WTC11 (cell line): ENCODE measurements at regions not wholly inside any gene's neighbourhood (a gene's known extent, or its start where the extent isn't known, plus 50 kb on each side); places are given as distances from the start of the nearest gene placed in this dataset.

Experiments
- ATAC-seq: fragments of 200-7000 bp; cut with Tn5 transposase; 2 replicates; pipeline ENCODE4 v1.10.0; 2021; ENCODE audit warnings: mild to moderate bottlenecking, moderate library complexity
- CTCF ChIA-PET: fragments of 300-600 bp; sonication (Branson Sonifier 250); formaldehyde crosslinking; loops from one replicate; lab custom pipeline; 2021; ENCODE audit warnings: antibody characterized with exemption; lab: Charles Lee
- POLR2A ChIA-PET: fragments of 350-600 bp; sonication (Branson Sonifier 250); formaldehyde crosslinking; loops from one replicate; lab custom pipeline; 2021; ENCODE audit warnings: antibody characterized with exemption; lab: Charles Lee
- DNase-seq: peaks from one replicate; pipeline ENCODE4 v3.0.0; 2021; ENCODE audit warnings: low spot score
- H3K27ac Mint-ChIP-seq: 2 replicates; pipeline ENCODE4 v1.8.0; 2021; ENCODE audit warnings: mixed read lengths
- H3K27me3 Mint-ChIP-seq: 2 replicates; pipeline ENCODE4 v1.8.0; 2021; ENCODE audit warnings: low read depth, mild to moderate bottlenecking, moderate library complexity, mixed read lengths
- H3K36me3 Mint-ChIP-seq: 2 replicates; pipeline ENCODE4 v1.8.0; 2021; ENCODE audit warnings: mixed read lengths
- H3K4me1 Mint-ChIP-seq: 2 replicates; pipeline ENCODE4 v1.8.0; 2022; ENCODE audit warnings: mixed read lengths
- H3K4me3 Mint-ChIP-seq: 2 replicates; pipeline ENCODE4 v1.8.0; 2021; ENCODE audit warnings: mild to moderate bottlenecking, moderate library complexity, mixed read lengths
- H3K9me3 Mint-ChIP-seq: 2 replicates; pipeline ENCODE4 v1.8.0; 2021; ENCODE audit warnings: mixed read lengths
- CREB1 ChIP-seq: sonication (generic); formaldehyde crosslinking; IDR thresholded peaks from 2 replicates; pipeline ENCODE4 v1.8.0; 2023; ENCODE audit warnings: mild to moderate bottlenecking, missing genetic modification reagents
- ETV6 ChIP-seq: sonication (generic); formaldehyde crosslinking; IDR thresholded peaks from 2 replicates; pipeline ENCODE4 v1.8.1; 2022; ENCODE audit warnings: mild to moderate bottlenecking, missing genetic modification reagents
- GABPB1 ChIP-seq: sonication (generic); formaldehyde crosslinking; IDR thresholded peaks from 2 replicates; pipeline ENCODE4 v1.8.1; 2023; ENCODE audit warnings: mild to moderate bottlenecking, missing genetic modification reagents
- HMGA2 ChIP-seq: fragments of 250-450 bp; sonication (Bioruptor Pico); IDR thresholded peaks from 2 replicates; pipeline ENCODE4 v1.4.0; 2021; ENCODE audit warnings: mild to moderate bottlenecking, moderate library complexity
- JAZF1 ChIP-seq: fragments of 250-450 bp; sonication (Bioruptor Pico); IDR thresholded peaks from 2 replicates; pipeline ENCODE4 v1.9.0; 2021; ENCODE audit warnings: moderate library complexity, mild to moderate bottlenecking, inconsistent platforms
- JUN ChIP-seq: sonication (generic); formaldehyde crosslinking; IDR thresholded peaks from 2 replicates; pipeline ENCODE4 v1.8.0; 2023; ENCODE audit warnings: mild to moderate bottlenecking, missing genetic modification reagents
- MXD4 ChIP-seq: fragments of 250-450 bp; sonication (Bioruptor Pico); IDR thresholded peaks from 2 replicates; pipeline ENCODE4 v1.8.0; 2021; ENCODE audit warnings: mild to moderate bottlenecking, moderate library complexity, borderline replicate concordance
- MYBL2 ChIP-seq: sonication (generic); formaldehyde crosslinking; IDR thresholded peaks from 2 replicates; pipeline ENCODE4 v1.8.1; 2023; ENCODE audit warnings: mild to moderate bottlenecking, moderate library complexity, missing genetic modification reagents
- PRRX2 ChIP-seq: fragments of 250-450 bp; sonication (Bioruptor Pico); IDR thresholded peaks from 2 replicates; pipeline ENCODE4 v1.8.0; 2021; ENCODE audit warnings: mild to moderate bottlenecking
- SMAD3 ChIP-seq: sonication (generic); formaldehyde crosslinking; IDR thresholded peaks from 2 replicates; pipeline ENCODE4 v1.8.0; 2022; ENCODE audit warnings: missing genetic modification reagents, mild to moderate bottlenecking, borderline replicate concordance
- SOX15 ChIP-seq: fragments of 250-450 bp; sonication (Bioruptor Pico); IDR thresholded peaks from 2 replicates; pipeline ENCODE4 v1.9.0; 2021; ENCODE audit warnings: mild to moderate bottlenecking
- SP1 ChIP-seq: sonication (generic); formaldehyde crosslinking; conservative IDR thresholded peaks from 2 replicates; pipeline ENCODE4 v1.8.1; 2022; ENCODE audit warnings: missing genetic modification reagents
- TCF7 ChIP-seq: sonication (generic); formaldehyde crosslinking; IDR thresholded peaks from 2 replicates; pipeline ENCODE4 v1.8.0; 2022; ENCODE audit warnings: mild to moderate bottlenecking, low read depth, missing genetic modification reagents, moderate library complexity
- TEAD4 ChIP-seq: sonication (generic); formaldehyde crosslinking; IDR thresholded peaks from 2 replicates; pipeline ENCODE4 v1.8.0; 2022; ENCODE audit warnings: mild to moderate bottlenecking, missing genetic modification reagents
- ZNF121 ChIP-seq: sonication (generic); formaldehyde crosslinking; IDR thresholded peaks from 2 replicates; pipeline ENCODE4 v1.8.0; 2023; ENCODE audit warnings: missing genetic modification reagents
- TF ChIP-seq, protein P1 (sequence below): sonication (generic); formaldehyde crosslinking; IDR thresholded peaks from 2 replicates; pipeline ENCODE4 v1.8.1; 2023; ENCODE audit warnings: mild to moderate bottlenecking, missing genetic modification reagents, moderate library complexity
- TF ChIP-seq, protein P2 (sequence below): fragments of 250-450 bp; sonication (Bioruptor Pico); IDR thresholded peaks from 2 replicates; pipeline ENCODE4 v2.1.2; 2022; ENCODE audit warnings: mild to moderate bottlenecking, moderate library complexity
- TF ChIP-seq, protein P3 (sequence below): sonication (generic); formaldehyde crosslinking; IDR thresholded peaks from 2 replicates; pipeline ENCODE4 v1.8.1; 2022; ENCODE audit warnings: low read depth, mild to moderate bottlenecking, moderate library complexity, missing genetic modification reagents, borderline replicate concordance
- TF ChIP-seq, protein P4 (sequence below): sonication (generic); formaldehyde crosslinking; IDR thresholded peaks from 2 replicates; pipeline ENCODE4 v1.8.1; 2022; ENCODE audit warnings: mild to moderate bottlenecking, moderate library complexity, missing genetic modification reagents
- TF ChIP-seq, protein P5 (sequence below): fragments of 250-450 bp; sonication (Bioruptor Pico); IDR thresholded peaks from 2 replicates; pipeline ENCODE4 v1.9.0; 2021; ENCODE audit warnings: mild to moderate bottlenecking
- TF ChIP-seq, protein P6 (sequence below): sonication (generic); formaldehyde crosslinking; IDR thresholded peaks from 2 replicates; pipeline ENCODE4 v1.8.0; 2022; ENCODE audit warnings: mild to moderate bottlenecking, missing genetic modification reagents
- TF ChIP-seq, protein P7 (sequence below): sonication (generic); formaldehyde crosslinking; IDR thresholded peaks from 2 replicates; pipeline ENCODE4 v1.8.1; 2023; ENCODE audit warnings: mild to moderate bottlenecking, moderate library complexity, missing genetic modification reagents
- TF ChIP-seq, protein P8 (sequence below): fragments of 250-450 bp; sonication (Bioruptor Pico); IDR thresholded peaks from 2 replicates; pipeline ENCODE4 v1.9.0; 2021; ENCODE audit warnings: mild to moderate bottlenecking

DNA sequence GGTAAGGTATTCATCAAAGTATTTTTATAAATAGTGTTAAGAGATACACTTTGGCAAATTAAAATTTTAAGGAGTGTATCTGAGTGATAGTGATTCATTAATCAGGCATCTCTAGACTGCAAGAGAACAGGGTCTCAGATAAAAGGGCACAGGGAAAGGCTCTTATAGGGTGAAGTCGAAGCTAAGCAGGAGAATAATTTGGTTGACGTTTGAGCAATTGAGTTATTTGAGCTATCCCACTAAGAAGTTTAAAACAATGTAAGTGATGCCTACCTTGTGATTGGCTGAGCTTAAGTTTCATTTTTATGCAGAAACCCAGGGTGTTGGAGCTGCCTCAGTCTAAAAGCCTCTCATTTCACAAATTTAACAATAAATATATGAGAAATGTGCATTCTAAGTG lies 125.3 kb downstream of the SLC6A15 start:
- CTCF ChIA-PET, result no interaction called here

DNA sequence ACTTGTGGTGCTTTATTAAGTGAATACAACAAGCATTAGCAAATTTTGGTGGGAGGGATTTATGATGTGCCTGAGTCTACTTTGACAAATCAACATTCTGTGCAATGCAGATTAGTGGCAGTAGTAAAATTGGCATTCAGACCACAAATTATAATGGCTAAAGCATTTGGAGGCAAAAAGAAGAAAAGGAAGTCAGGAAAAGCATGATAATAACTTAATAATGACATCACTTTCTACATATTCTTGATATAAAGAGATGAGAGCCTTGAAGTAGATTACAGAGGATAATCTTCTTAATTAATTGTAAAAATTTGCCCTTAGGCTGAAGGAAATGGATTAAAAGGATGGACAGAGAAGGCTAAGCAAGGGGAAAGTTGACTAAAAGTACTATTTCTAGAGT lies 126.0 kb downstream of the SLC6A15 start:
- Mint-ChIP-seq H3K4me3 (no peak overlapping the region), H3K27ac (no peak overlapping the region), H3K36me3 (no peaks in the 10 kb centered on the region), H3K4me1 (no peaks in the 10 kb centered on the region), H3K27me3 (no peaks in the 10 kb centered on the region), H3K9me3 (no peaks in the 10 kb centered on the region)
- POLR2A ChIA-PET, result no interaction called here
- CTCF ChIA-PET, result no interaction called here
- ATAC-seq (no peak), DNase-seq (no peak)
- TF ChIP-seq SOX15 (CRISPR knock-in tag), result no peak
- no peak for TF ChIP-seq GABPB1 (CRISPR knock-in tag)
- TF ChIP-seq, protein P1, sequence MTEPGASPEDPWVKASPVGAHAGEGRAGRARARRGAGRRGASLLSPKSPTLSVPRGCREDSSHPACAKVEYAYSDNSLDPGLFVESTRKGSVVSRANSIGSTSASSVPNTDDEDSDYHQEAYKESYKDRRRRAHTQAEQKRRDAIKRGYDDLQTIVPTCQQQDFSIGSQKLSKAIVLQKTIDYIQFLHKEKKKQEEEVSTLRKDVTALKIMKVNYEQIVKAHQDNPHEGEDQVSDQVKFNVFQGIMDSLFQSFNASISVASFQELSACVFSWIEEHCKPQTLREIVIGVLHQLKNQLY (CRISPR knock-in tag), result no peak
- TF ChIP-seq, protein P2, sequence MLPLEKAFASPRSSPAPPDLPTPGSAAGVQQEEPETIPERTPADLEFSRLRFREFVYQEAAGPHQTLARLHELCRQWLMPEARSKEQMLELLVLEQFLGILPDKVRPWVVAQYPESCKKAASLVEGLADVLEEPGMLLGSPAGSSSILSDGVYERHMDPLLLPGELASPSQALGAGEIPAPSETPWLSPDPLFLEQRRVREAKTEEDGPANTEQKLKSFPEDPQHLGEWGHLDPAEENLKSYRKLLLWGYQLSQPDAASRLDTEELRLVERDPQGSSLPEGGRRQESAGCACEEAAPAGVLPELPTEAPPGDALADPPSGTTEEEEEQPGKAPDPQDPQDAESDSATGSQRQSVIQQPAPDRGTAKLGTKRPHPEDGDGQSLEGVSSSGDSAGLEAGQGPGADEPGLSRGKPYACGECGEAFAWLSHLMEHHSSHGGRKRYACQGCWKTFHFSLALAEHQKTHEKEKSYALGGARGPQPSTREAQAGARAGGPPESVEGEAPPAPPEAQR (CRISPR knock-in tag), result no peak
- TF ChIP-seq JUN (CRISPR knock-in tag), result no peak
- TF ChIP-seq, protein P3, sequence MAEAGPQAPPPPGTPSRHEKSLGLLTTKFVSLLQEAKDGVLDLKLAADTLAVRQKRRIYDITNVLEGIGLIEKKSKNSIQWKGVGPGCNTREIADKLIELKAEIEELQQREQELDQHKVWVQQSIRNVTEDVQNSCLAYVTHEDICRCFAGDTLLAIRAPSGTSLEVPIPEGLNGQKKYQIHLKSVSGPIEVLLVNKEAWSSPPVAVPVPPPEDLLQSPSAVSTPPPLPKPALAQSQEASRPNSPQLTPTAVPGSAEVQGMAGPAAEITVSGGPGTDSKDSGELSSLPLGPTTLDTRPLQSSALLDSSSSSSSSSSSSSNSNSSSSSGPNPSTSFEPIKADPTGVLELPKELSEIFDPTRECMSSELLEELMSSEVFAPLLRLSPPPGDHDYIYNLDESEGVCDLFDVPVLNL (CRISPR knock-in tag), result no peak
- no peak for TF ChIP-seq TCF7 (CRISPR knock-in tag)
- TF ChIP-seq ETV6 (CRISPR knock-in tag), result no peak
- no peak for TF ChIP-seq TEAD4 (CRISPR knock-in tag)
- TF ChIP-seq ZNF121 (CRISPR knock-in tag), result no peak

More for the DNA sequence above, 125.3 kb downstream of the SLC6A15 start:
- H3K4me1 Mint-ChIP-seq, result no peaks in the 10 kb centered on the region
- no peaks in the 10 kb centered on the region for H3K27me3 Mint-ChIP-seq
- POLR2A ChIA-PET, result no interaction called here
- no peaks in the 10 kb centered on the region for H3K36me3 Mint-ChIP-seq
- H3K4me3 Mint-ChIP-seq, result no peak overlapping the region
- TF ChIP-seq PRRX2 (CRISPR knock-in tag) (no peak), HMGA2 (CRISPR knock-in tag) (no peak), SMAD3 (CRISPR knock-in tag) (no peak), SP1 (CRISPR knock-in tag) (no peak), CREB1 (no peak), MYBL2 (CRISPR knock-in tag) (no peak), MXD4 (CRISPR knock-in tag) (no peak)
- TF ChIP-seq, protein P4, sequence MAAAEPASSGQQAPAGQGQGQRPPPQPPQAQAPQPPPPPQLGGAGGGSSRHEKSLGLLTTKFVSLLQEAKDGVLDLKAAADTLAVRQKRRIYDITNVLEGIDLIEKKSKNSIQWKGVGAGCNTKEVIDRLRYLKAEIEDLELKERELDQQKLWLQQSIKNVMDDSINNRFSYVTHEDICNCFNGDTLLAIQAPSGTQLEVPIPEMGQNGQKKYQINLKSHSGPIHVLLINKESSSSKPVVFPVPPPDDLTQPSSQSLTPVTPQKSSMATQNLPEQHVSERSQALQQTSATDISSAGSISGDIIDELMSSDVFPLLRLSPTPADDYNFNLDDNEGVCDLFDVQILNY (CRISPR knock-in tag), result no peak
- TF ChIP-seq, protein P5, sequence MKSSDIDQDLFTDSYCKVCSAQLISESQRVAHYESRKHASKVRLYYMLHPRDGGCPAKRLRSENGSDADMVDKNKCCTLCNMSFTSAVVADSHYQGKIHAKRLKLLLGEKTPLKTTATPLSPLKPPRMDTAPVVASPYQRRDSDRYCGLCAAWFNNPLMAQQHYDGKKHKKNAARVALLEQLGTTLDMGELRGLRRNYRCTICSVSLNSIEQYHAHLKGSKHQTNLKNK (CRISPR knock-in tag), result no peak
- TF ChIP-seq, protein P6, sequence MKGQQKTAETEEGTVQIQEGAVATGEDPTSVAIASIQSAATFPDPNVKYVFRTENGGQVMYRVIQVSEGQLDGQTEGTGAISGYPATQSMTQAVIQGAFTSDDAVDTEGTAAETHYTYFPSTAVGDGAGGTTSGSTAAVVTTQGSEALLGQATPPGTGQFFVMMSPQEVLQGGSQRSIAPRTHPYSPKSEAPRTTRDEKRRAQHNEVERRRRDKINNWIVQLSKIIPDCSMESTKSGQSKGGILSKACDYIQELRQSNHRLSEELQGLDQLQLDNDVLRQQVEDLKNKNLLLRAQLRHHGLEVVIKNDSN (CRISPR knock-in tag), result no peak
- ATAC-seq (no peak), DNase-seq (no peak)
- no peak overlapping the region for H3K27ac Mint-ChIP-seq
- no peaks in the 10 kb centered on the region for H3K9me3 Mint-ChIP-seq

DNA sequence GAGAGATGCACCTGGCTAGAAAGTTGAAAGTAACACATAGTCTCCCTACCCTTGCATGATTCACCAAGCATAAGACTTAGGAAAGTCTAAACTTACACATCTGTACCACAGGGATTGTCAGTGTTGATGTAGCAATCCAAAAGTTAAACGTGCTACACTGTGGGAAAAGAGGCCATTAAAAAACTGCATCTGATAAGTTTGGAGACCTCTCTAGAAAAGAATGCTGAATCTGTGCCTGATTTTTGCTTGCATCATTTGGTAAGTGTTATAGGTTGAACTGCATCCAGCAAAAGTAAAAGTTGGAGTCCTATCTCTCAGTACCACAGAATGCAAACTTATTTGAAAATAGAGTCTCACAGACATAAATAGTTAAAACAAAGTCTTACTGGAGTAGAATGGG lies 126.6 kb downstream of the SLC6A15 start:
- Mint-ChIP-seq H3K4me1 (no peaks in the 10 kb centered on the region), H3K4me3 (no peak overlapping the region), H3K36me3 (no peaks in the 10 kb centered on the region), H3K27me3 (no peaks in the 10 kb centered on the region), H3K27ac (no peak overlapping the region), H3K9me3 (no peaks in the 10 kb centered on the region)
- ATAC-seq (no peak), DNase-seq (no peak)
- CTCF ChIA-PET, result no interaction called here
- POLR2A ChIA-PET, result interaction anchor here (0.6 kb wide), 1 partner anchor 531 kb away, joined by 4 read pairs; no protein-coding TSS in a partner anchor
- TF ChIP-seq, protein P7, sequence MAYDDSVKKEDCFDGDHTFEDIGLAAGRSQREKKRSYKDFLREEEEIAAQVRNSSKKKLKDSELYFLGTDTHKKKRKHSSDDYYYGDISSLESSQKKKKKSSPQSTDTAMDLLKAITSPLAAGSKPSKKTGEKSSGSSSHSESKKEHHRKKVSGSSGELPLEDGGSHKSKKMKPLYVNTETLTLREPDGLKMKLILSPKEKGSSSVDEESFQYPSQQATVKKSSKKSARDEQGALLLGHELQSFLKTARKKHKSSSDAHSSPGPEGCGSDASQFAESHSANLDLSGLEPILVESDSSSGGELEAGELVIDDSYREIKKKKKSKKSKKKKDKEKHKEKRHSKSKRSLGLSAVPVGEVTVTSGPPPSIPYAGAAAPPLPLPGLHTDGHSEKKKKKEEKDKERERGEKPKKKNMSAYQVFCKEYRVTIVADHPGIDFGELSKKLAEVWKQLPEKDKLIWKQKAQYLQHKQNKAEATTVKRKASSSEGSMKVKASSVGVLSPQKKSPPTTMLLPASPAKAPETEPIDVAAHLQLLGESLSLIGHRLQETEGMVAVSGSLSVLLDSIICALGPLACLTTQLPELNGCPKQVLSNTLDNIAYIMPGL (CRISPR knock-in tag), result no peak
- TF ChIP-seq, protein P8, sequence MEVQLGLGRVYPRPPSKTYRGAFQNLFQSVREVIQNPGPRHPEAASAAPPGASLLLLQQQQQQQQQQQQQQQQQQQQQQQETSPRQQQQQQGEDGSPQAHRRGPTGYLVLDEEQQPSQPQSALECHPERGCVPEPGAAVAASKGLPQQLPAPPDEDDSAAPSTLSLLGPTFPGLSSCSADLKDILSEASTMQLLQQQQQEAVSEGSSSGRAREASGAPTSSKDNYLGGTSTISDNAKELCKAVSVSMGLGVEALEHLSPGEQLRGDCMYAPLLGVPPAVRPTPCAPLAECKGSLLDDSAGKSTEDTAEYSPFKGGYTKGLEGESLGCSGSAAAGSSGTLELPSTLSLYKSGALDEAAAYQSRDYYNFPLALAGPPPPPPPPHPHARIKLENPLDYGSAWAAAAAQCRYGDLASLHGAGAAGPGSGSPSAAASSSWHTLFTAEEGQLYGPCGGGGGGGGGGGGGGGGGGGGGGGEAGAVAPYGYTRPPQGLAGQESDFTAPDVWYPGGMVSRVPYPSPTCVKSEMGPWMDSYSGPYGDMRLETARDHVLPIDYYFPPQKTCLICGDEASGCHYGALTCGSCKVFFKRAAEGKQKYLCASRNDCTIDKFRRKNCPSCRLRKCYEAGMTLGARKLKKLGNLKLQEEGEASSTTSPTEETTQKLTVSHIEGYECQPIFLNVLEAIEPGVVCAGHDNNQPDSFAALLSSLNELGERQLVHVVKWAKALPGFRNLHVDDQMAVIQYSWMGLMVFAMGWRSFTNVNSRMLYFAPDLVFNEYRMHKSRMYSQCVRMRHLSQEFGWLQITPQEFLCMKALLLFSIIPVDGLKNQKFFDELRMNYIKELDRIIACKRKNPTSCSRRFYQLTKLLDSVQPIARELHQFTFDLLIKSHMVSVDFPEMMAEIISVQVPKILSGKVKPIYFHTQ (CRISPR knock-in tag), result no peak
- TF ChIP-seq JAZF1 (no peak), JUN (CRISPR knock-in tag) (no peak)
- TF ChIP-seq, protein P6 (CRISPR knock-in tag), result no peak
